ENCODE measurements at regions not wholly inside any gene's neighbourhood (a gene's known extent, or its start where the extent isn't known, plus 50 kb on each side); places are given as distances from the start of the nearest gene placed in this dataset.

- TF ChIP-seq, protein P1, sequence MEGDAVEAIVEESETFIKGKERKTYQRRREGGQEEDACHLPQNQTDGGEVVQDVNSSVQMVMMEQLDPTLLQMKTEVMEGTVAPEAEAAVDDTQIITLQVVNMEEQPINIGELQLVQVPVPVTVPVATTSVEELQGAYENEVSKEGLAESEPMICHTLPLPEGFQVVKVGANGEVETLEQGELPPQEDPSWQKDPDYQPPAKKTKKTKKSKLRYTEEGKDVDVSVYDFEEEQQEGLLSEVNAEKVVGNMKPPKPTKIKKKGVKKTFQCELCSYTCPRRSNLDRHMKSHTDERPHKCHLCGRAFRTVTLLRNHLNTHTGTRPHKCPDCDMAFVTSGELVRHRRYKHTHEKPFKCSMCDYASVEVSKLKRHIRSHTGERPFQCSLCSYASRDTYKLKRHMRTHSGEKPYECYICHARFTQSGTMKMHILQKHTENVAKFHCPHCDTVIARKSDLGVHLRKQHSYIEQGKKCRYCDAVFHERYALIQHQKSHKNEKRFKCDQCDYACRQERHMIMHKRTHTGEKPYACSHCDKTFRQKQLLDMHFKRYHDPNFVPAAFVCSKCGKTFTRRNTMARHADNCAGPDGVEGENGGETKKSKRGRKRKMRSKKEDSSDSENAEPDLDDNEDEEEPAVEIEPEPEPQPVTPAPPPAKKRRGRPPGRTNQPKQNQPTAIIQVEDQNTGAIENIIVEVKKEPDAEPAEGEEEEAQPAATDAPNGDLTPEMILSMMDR (IDR thresholded peaks at IDR 0.05; ENCODE audit: low read depth, low read length, missing control alignments) = no peak
- H3K4me3 ChIP-seq (ENCODE audit: low read depth, low read length) = no peak overlapping the region
- DNase-seq (ENCODE audit: low read depth) = no peak
Measured at GRCh38 chr2:105449076-105449475, 50.2 kb upstream of the FHL2 start.
